ENCODE measurements at regions not wholly inside any gene's neighbourhood (a gene's known extent, or its start where the extent isn't known, plus 50 kb on each side); places are given as distances from the start of the nearest gene placed in this dataset.

- Histone ChIP-seq H3K4me3 (peak overlapping the region in 1 of 8 donors; percentile 11), H3K27me3 (replicated peaks in 1 of 7) (peaks cover 0 to 10% (median 0%) of the 10 kb centered on the region in 7 donors), H3K36me3 (no peaks in the 10 kb centered on the region), H3K9me3 (no peaks in the 10 kb centered on the region), H3K27ac (no peak overlapping the region), H3K4me1 (peaks cover 4 to 11% (median 8%) of the 10 kb centered on the region in 6 donors)
- no peak for DNase-seq
- TF ChIP-seq CTCF (IDR thresholded peaks at IDR 0.05 in 8 of 11, conservative IDR thresholded peaks at IDR 0.05 in 3 of 11) (no peak), POLR2A (IDR thresholded peaks at IDR 0.05) (no peak), POLR2AphosphoS5 (IDR thresholded peaks at IDR 0.05) (no peak)
- 56 to 63% (median 58%) methylated on average over 4 of the region's 4 CpGs for WGBS, 5 donors
- intact Hi-C loops (cut with DNase I; ENCODE audit: low total_unique reads): no loop called here
These were observed 194.2 kb upstream of the FMN2 start for GRCh38 chr1:239897458-239897857.

GRCh38 chr1:239898062-239898730, 193.5 kb upstream of the FMN2 start:
- DNase-seq: peak; percentile 88
- no peaks in the 10 kb centered on the region for H3K9me3 ChIP-seq
- H3K27ac ChIP-seq: no peak overlapping the region
- H3K27me3 ChIP-seq (replicated peaks in 1 of 7): peaks cover 0 to 10% (median 0%) of the 10 kb centered on the region in 7 donors
- intact Hi-C loops (cut with DNase I; ENCODE audit: low total_unique reads): loop anchor here (2.0 kb wide), 1 partner anchor 493 kb away; no protein-coding TSS in a partner anchor
- peak overlapping the region in 2 of 8 donors; percentile 11 to 18 for H3K4me3 ChIP-seq
- H3K4me1 ChIP-seq: peaks cover 4 to 11% (median 8%) of the 10 kb centered on the region in 6 donors
- no peaks in the 10 kb centered on the region for H3K36me3 ChIP-seq
- 23 to 32% (median 26%) methylated on average over 15 of the region's 15 CpGs for WGBS, 5 donors
- peak; percentile 76 to 94 (median 88) for TF ChIP-seq CTCF (IDR thresholded peaks at IDR 0.05 in 8 of 11, conservative IDR thresholded peaks at IDR 0.05 in 3 of 11)
- TF ChIP-seq POLR2A (IDR thresholded peaks at IDR 0.05): no peak

GRCh38 chr1:239899747-239900146, 191.9 kb upstream of the FMN2 start:
- intact Hi-C loops (cut with DNase I; ENCODE audit: low total_unique reads): loop anchor here (2.0 kb wide), 1 partner anchor 495 kb away; no protein-coding TSS in a partner anchor
- Histone ChIP-seq H3K27me3 (replicated peaks in 1 of 7) (peaks cover 0 to 10% (median 0%) of the 10 kb centered on the region in 7 donors), H3K4me1 (peaks cover 4 to 11% (median 8%) of the 10 kb centered on the region in 6 donors), H3K4me3 (no peak overlapping the region), H3K9me3 (no peaks in the 10 kb centered on the region), H3K27ac (no peak overlapping the region), H3K36me3 (no peaks in the 10 kb centered on the region)
- WGBS, 5 donors: 73 to 86% (median 80%) methylated on average over 3 of the region's 3 CpGs
- TF ChIP-seq CTCF (IDR thresholded peaks at IDR 0.05 in 8 of 11, conservative IDR thresholded peaks at IDR 0.05 in 3 of 11) (no peak), POLR2A (IDR thresholded peaks at IDR 0.05) (no peak), POLR2AphosphoS5 (IDR thresholded peaks at IDR 0.05) (no peak)
- DNase-seq: no peak

- no peak for DNase-seq
- intact Hi-C loops (cut with DNase I; ENCODE audit: low total_unique reads): no loop called here
These were observed 185.3 kb upstream of the FMN2 start for GRCh38 chr1:239906394-239906793.

More at GRCh38 chr1:239906394-239906793, 185.3 kb upstream of the FMN2 start:
- Histone ChIP-seq H3K9me3 (no peaks in the 10 kb centered on the region), H3K36me3 (no peaks in the 10 kb centered on the region), H3K27me3 (replicated peaks in 1 of 7) (no peaks in the 10 kb centered on the region), H3K4me1 (no peaks in the 10 kb centered on the region), H3K27ac (no peak overlapping the region), H3K4me3 (no peak overlapping the region)
- WGBS, 5 donors: 85 to 91% (median 88%) methylated on average over 5 of the region's 5 CpGs
- no peak for TF ChIP-seq CTCF (IDR thresholded peaks at IDR 0.05 in 8 of 11, conservative IDR thresholded peaks at IDR 0.05 in 3 of 11)
- no peak for TF ChIP-seq POLR2A (IDR thresholded peaks at IDR 0.05)
- TF ChIP-seq POLR2AphosphoS5 (IDR thresholded peaks at IDR 0.05): no peak
